ENCODE measurements at regions not wholly inside any gene's neighbourhood (a gene's known extent, or its start where the extent isn't known, plus 50 kb on each side); places are given as distances from the start of the nearest gene placed in this dataset.

GRCh38 chr7:52980129-52980528, 55.3 kb upstream of the POM121L12 start:
- no peak for TF ChIP-seq CTCF (IDR thresholded peaks at IDR 0.05; ENCODE audit: low read depth, low read length)
- Histone ChIP-seq H3K9me3 (peaks cover 1% of the 10 kb centered on the region), H3K4me1 (no peaks in the 10 kb centered on the region), H3K27me3 (no peaks in the 10 kb centered on the region), H3K4me3 (ENCODE audit: low read depth, low read length) (no peak overlapping the region), H3K36me3 (no peaks in the 10 kb centered on the region)
- DNase-seq: no peak

GRCh38 chr7:52973126-52973525, 62.3 kb upstream of the POM121L12 start:
- no peaks in the 10 kb centered on the region for H3K36me3 ChIP-seq
- H3K27me3 ChIP-seq: no peaks in the 10 kb centered on the region
- H3K4me1 ChIP-seq: no peaks in the 10 kb centered on the region
- no peak for DNase-seq
- H3K4me3 ChIP-seq (ENCODE audit: low read depth, low read length): no peak overlapping the region
- H3K9me3 ChIP-seq: no peaks in the 10 kb centered on the region
- no peak for TF ChIP-seq CTCF (IDR thresholded peaks at IDR 0.05; ENCODE audit: low read depth, low read length)

- H3K4me3 ChIP-seq (ENCODE audit: low read depth, low read length): no peak overlapping the region
- DNase-seq: no peak
- no peaks in the 10 kb centered on the region for H3K27me3 ChIP-seq
- 0 out of 2 replicates have a peak, but pooled peaks cover 3% of the 10 kb centered on the region for H3K4me1 ChIP-seq
- H3K36me3 ChIP-seq: no peaks in the 10 kb centered on the region
- H3K9me3 ChIP-seq: no peaks in the 10 kb centered on the region
- TF ChIP-seq CTCF (IDR thresholded peaks at IDR 0.05; ENCODE audit: low read depth, low read length): no peak
Observed at GRCh38 chr7:52962402-52963076, 72.9 kb upstream of the POM121L12 start.

GRCh38 chr7:52961084-52961483, 74.3 kb upstream of the POM121L12 start:
- Histone ChIP-seq H3K4me3 (ENCODE audit: low read depth, low read length) (no peak overlapping the region), H3K27me3 (no peaks in the 10 kb centered on the region), H3K9me3 (no peaks in the 10 kb centered on the region), H3K4me1 (0 out of 2 replicates have a peak, but pooled peaks cover 3% of the 10 kb centered on the region), H3K36me3 (no peaks in the 10 kb centered on the region)
- no peak for TF ChIP-seq CTCF (IDR thresholded peaks at IDR 0.05; ENCODE audit: low read depth, low read length)
- DNase-seq: no peak

- no peak overlapping the region for H3K4me3 ChIP-seq (ENCODE audit: low read depth, low read length)
- peaks cover 7% of the 10 kb centered on the region; the same call in 1 of the 2 replicates for H3K4me1 ChIP-seq
- no peaks in the 10 kb centered on the region for H3K36me3 ChIP-seq
- TF ChIP-seq CTCF (IDR thresholded peaks at IDR 0.05; ENCODE audit: low read depth, low read length): no peak
- H3K27me3 ChIP-seq: no peaks in the 10 kb centered on the region
- H3K9me3 ChIP-seq: no peaks in the 10 kb centered on the region
- no peak for DNase-seq
Observed at GRCh38 chr7:52959878-52960660, 75.4 kb upstream of the POM121L12 start.

- no peak overlapping the region for H3K4me3 ChIP-seq (ENCODE audit: low read depth, low read length)
- no peak for TF ChIP-seq CTCF (IDR thresholded peaks at IDR 0.05; ENCODE audit: low read depth, low read length)
- peak; percentile 19 for DNase-seq
- no peaks in the 10 kb centered on the region for H3K27me3 ChIP-seq
- H3K36me3 ChIP-seq: no peaks in the 10 kb centered on the region
- H3K9me3 ChIP-seq: no peaks in the 10 kb centered on the region
- peaks cover 8% of the 10 kb centered on the region; the same call in 1 of the 2 replicates for H3K4me1 ChIP-seq
Observed at GRCh38 chr7:52959336-52959735, 76.1 kb upstream of the POM121L12 start.

Measured in BE2C (cell line).